SHP77 treated with DMSO at 0.1 percent for 48 hours (cell line): ENCODE measurements at regions not wholly inside any gene's neighbourhood (a gene's known extent, or its start where the extent isn't known, plus 50 kb on each side); places are given as distances from the start of the nearest gene placed in this dataset.

Source experiments
- DNase-seq: peaks from one replicate; lab custom pipeline; 2025; lab: John Stamatoyannopoulos, UW

GRCh38 chr5:26828294-26828693 is 210.1 kb downstream of the CDH9 start:
- DNase-seq = no peak

GRCh38 chr5:26813235-26813634 is 225.2 kb downstream of the CDH9 start:
- DNase-seq = no peak

GRCh38 chr5:26812714-26813113 is 225.7 kb downstream of the CDH9 start:
- no peak for DNase-seq

GRCh38 chr5:26807231-26808199 is 230.9 kb downstream of the CDH9 start:
- no peak for DNase-seq

- DNase-seq = peak; percentile 12
Observed at GRCh38 chr5:26805076-26805475, 233.3 kb downstream of the CDH9 start.

GRCh38 chr5:26802944-26803343 is 235.4 kb downstream of the CDH9 start:
- DNase-seq = no peak

GRCh38 chr5:26791433-26791832 is 247.0 kb downstream of the CDH9 start:
- DNase-seq = no peak

GRCh38 chr5:26791021-26791420 is 247.4 kb downstream of the CDH9 start:
- no peak for DNase-seq

GRCh38 chr5:26763215-26763614 is 275.2 kb downstream of the CDH9 start:
- DNase-seq = no peak

GRCh38 chr5:26761446-26761845 is 276.9 kb downstream of the CDH9 start:
- no peak for DNase-seq

GRCh38 chr5:26761045-26761444 is 277.3 kb downstream of the CDH9 start:
- DNase-seq = peak; percentile 97

- no peak for DNase-seq
Observed at GRCh38 chr5:26757941-26758340, 280.4 kb downstream of the CDH9 start.

GRCh38 chr5:26749829-26750228 is 288.6 kb downstream of the CDH9 start:
- DNase-seq = no peak

- no peak for DNase-seq
Observed at GRCh38 chr5:26740182-26740581, 298.2 kb downstream of the CDH9 start.

GRCh38 chr5:26737348-26738265 is 300.8 kb downstream of the CDH9 start:
- no peak for DNase-seq

- DNase-seq = no peak
Observed at GRCh38 chr5:26727916-26728315, 310.5 kb downstream of the CDH9 start.

GRCh38 chr5:26719803-26720202 is 318.6 kb downstream of the CDH9 start:
- no peak for DNase-seq

- peak; percentile 84 for DNase-seq
Observed at GRCh38 chr5:26700759-26701384, 337.5 kb downstream of the CDH9 start.

GRCh38 chr5:26692952-26693351 is 345.4 kb downstream of the CDH9 start:
- DNase-seq = no peak

- DNase-seq = no peak
Observed at GRCh38 chr5:26691486-26691885, 346.9 kb downstream of the CDH9 start.

GRCh38 chr5:26690511-26690910 is 347.9 kb downstream of the CDH9 start:
- no peak for DNase-seq

- peak; percentile 64 for DNase-seq
Observed at GRCh38 chr5:26681861-26682260, 356.5 kb downstream of the CDH9 start.
